ENCODE measurements at regions not wholly inside any gene's neighbourhood (a gene's known extent, or its start where the extent isn't known, plus 50 kb on each side); places are given as distances from the start of the nearest gene placed in this dataset.
"Not testable (repeated sequence)": the region's sequence is repeated elsewhere in the genome, so short reads cannot be mapped to it uniquely, and the experiment has no call there.

GRCh38 chr7:17090751-17091150, 207.7 kb upstream of the AHR start:
- no peak for DNase-seq

GRCh38 chr7:17093461-17093860, 205.0 kb upstream of the AHR start:
- DNase-seq, result no peak

- DNase-seq, result peak in 1 of 56 donors; percentile 3
These were observed 203.4 kb upstream of the AHR start for GRCh38 chr7:17094963-17095574.

GRCh38 chr7:17095931-17096330, 202.5 kb upstream of the AHR start:
- DNase-seq, result no peak

- no peak for DNase-seq
These were observed 200.7 kb upstream of the AHR start for GRCh38 chr7:17097668-17098297.

GRCh38 chr7:17098515-17098914, 199.9 kb upstream of the AHR start:
- DNase-seq, result no peak

- DNase-seq, result no peak
These were observed 199.1 kb upstream of the AHR start for GRCh38 chr7:17099083-17099973.

- DNase-seq, result not testable (repeated sequence)
These were observed 198.4 kb upstream of the AHR start for GRCh38 chr7:17099974-17100509.

- DNase-seq, result no peak
These were observed 197.2 kb upstream of the AHR start for GRCh38 chr7:17101207-17101696.

- DNase-seq, result no peak
These were observed 195.3 kb upstream of the AHR start for GRCh38 chr7:17103170-17103569.

GRCh38 chr7:17103984-17104383, 194.5 kb upstream of the AHR start:
- no peak for DNase-seq

GRCh38 chr7:17104419-17104818, 194.0 kb upstream of the AHR start:
- no peak for DNase-seq

- no peak for DNase-seq
These were observed 192.8 kb upstream of the AHR start for GRCh38 chr7:17105701-17106100.

- no peak for DNase-seq
These were observed 190.3 kb upstream of the AHR start for GRCh38 chr7:17108049-17108584.

GRCh38 chr7:17109020-17109419, 189.4 kb upstream of the AHR start:
- no peak for DNase-seq

- not testable (repeated sequence) for DNase-seq
These were observed 184.7 kb upstream of the AHR start for GRCh38 chr7:17113770-17114169.

GRCh38 chr7:17118412-17118811, 180.0 kb upstream of the AHR start:
- no peak for DNase-seq

- DNase-seq, result no peak
These were observed 177.7 kb upstream of the AHR start for GRCh38 chr7:17120756-17121155.

- no peak for DNase-seq
These were observed 176.8 kb upstream of the AHR start for GRCh38 chr7:17121671-17122070.

- no peak for DNase-seq
These were observed 175.4 kb upstream of the AHR start for GRCh38 chr7:17123020-17123419.

GRCh38 chr7:17126413-17127268, 171.8 kb upstream of the AHR start:
- DNase-seq, result no peak
